Gastroesophageal sphincter (tissue), 3 donors: ENCODE measurements at regions not wholly inside any gene's neighbourhood (a gene's known extent, or its start where the extent isn't known, plus 50 kb on each side); places are given as distances from the start of the nearest gene placed in this dataset.

Experiments used
- POLR2AphosphoS5 ChIP-seq: sonication (generic); formaldehyde crosslinking; IDR thresholded peaks from one replicate; pipeline ENCODE4 v1.6.1; 2017; ENCODE audit warnings: antibody characterized with exemption
- TF ChIP-seq, protein P1 (sequence below), 4 experiments: fragments of 200-600 bp in 2 of 4; fragments of 450-650 bp in 2 of 4; sonication (generic) in 1 of 4; IDR thresholded peaks; one replicate each; pipeline ENCODE4 v1.5.1; 2017 to 2019; ENCODE audit warnings: antibody characterized with exemption in 4 of 4, mild to moderate bottlenecking in 2 of 4, moderate library complexity in 2 of 4

DNA sequence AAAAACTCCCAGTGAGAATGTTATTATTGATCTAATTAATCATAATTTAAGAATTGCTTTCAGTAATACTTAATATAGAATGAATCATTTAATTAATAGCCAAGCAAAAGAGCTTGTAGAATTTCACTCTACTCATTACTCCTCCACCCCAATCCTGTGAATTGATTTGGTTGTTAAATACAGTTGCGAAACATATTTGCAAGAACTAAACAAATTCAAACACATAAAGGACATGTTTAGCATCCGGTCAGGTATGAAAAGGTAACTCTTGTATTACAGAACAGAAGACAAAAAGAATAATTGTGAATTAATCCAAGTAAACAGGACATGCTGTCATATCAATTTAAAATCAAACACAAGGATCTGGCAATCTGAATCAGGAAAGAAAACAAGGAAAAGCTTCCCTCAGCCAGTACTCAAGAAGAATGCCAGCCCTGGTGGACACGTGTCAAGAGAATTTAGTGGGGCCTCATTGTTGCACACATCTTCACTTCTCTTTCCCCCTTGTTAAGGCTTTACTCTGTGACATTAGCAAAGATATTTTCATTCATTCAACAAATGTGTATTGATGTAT is 89.4 kb upstream of the SLC12A2 start:
- no peak for TF ChIP-seq POLR2AphosphoS5
- TF ChIP-seq, protein P1, sequence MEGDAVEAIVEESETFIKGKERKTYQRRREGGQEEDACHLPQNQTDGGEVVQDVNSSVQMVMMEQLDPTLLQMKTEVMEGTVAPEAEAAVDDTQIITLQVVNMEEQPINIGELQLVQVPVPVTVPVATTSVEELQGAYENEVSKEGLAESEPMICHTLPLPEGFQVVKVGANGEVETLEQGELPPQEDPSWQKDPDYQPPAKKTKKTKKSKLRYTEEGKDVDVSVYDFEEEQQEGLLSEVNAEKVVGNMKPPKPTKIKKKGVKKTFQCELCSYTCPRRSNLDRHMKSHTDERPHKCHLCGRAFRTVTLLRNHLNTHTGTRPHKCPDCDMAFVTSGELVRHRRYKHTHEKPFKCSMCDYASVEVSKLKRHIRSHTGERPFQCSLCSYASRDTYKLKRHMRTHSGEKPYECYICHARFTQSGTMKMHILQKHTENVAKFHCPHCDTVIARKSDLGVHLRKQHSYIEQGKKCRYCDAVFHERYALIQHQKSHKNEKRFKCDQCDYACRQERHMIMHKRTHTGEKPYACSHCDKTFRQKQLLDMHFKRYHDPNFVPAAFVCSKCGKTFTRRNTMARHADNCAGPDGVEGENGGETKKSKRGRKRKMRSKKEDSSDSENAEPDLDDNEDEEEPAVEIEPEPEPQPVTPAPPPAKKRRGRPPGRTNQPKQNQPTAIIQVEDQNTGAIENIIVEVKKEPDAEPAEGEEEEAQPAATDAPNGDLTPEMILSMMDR (IDR thresholded peaks at IDR 0.05), result no peak
